H1 (cell line): ENCODE measurements at regions not wholly inside any gene's neighbourhood (a gene's known extent, or its start where the extent isn't known, plus 50 kb on each side); places are given as distances from the start of the nearest gene placed in this dataset.

Experiments used
- CTCF ChIA-PET: fragments of 300-600 bp; sonication (Branson Sonifier 250); formaldehyde crosslinking; loops from one replicate; lab custom pipeline; 2021; ENCODE audit not compliant: partially characterized antibody; lab: Charles Lee
- POLR2A ChIA-PET: fragments of 300-600 bp; sonication (Branson Sonifier 250); formaldehyde crosslinking; loops from one replicate; lab custom pipeline; 2021; ENCODE audit warnings: inconsistent platforms; ENCODE audit not compliant: partially characterized antibody; lab: Charles Lee
- DNase-seq, 2 experiments: peaks; one replicate each; pipeline versions ENCODE4 v3.0.0 to v3.0.0-alpha.2; 2010 to 2022; ENCODE audit warnings: low spot score in 2 of 2, low read depth in 1 of 2, mixed read lengths in 1 of 2
- FAIRE-seq: peaks from 2 replicates; lab custom pipeline; 2011; peaks lifted over from hg19 to GRCh38; lab: Jason Lieb, UNC
- H2AFZ ChIP-seq: 2 replicates; pipeline ENCODE4 v1.8.1; 2012; ENCODE audit warnings: low read length, inconsistent platforms
- H2AK5ac ChIP-seq: 2 replicates; pipeline ENCODE4 v1.6.1; 2013; ENCODE audit warnings: low read depth, low read length
- H2BK120ac ChIP-seq: replicated peaks from 2 replicates; pipeline ENCODE3; 2013; ENCODE audit warnings: low read depth, low read length, inconsistent platforms
- H2BK12ac ChIP-seq: 2 replicates; pipeline ENCODE4 v1.6.1; 2013; ENCODE audit warnings: low read depth, low read length
- H2BK15ac ChIP-seq: 2 replicates; pipeline ENCODE4 v1.6.1; 2013; ENCODE audit warnings: low read length
- H2BK20ac ChIP-seq: 2 replicates; pipeline ENCODE4 v1.6.1; 2013; ENCODE audit warnings: low read length
- H2BK5ac ChIP-seq: 2 replicates; pipeline ENCODE4 v1.6.1; 2013; ENCODE audit warnings: low read depth, low read length
- H3K14ac ChIP-seq: 2 replicates; pipeline ENCODE4 v1.6.1; 2013; ENCODE audit warnings: inconsistent platforms; ENCODE audit not compliant: insufficient read length
- H3K18ac ChIP-seq: 2 replicates; pipeline ENCODE4 v1.6.1; 2013; ENCODE audit warnings: low read length; ENCODE audit errors: extremely low read depth
- H3K23ac ChIP-seq: 2 replicates; pipeline ENCODE4 v1.6.1; 2013; ENCODE audit warnings: inconsistent platforms; ENCODE audit not compliant: insufficient read length
- H3K23me2 ChIP-seq: 2 replicates; pipeline ENCODE4 v1.6.1; 2013; ENCODE audit warnings: low read depth, low read length
- H3K27ac ChIP-seq: 2 replicates; pipeline ENCODE4 v1.6.1; 2011; ENCODE audit warnings: low read depth, low read length, inconsistent platforms
- H3K27me3 ChIP-seq, 4 experiments: replicated peaks in 1 of 4; 1 replicate in 1 of 4; 2 replicates in 3 of 4; pipeline versions ENCODE4 v1.6.1 to v1.8.1; 2011 to 2013; ENCODE audit warnings: low read length in 3 of 4, mild to moderate bottlenecking in 3 of 4, inconsistent platforms in 2 of 4, mixed read lengths in 2 of 4, moderate library complexity in 1 of 4; ENCODE audit not compliant: control insufficient read depth in 3 of 4, insufficient read depth in 3 of 4; ENCODE audit errors: extremely low read depth in 1 of 4
- H3K36me3 ChIP-seq, 4 experiments: 2 replicates each; pipeline versions ENCODE4 v1.6.1 to v1.8.1; 2011 to 2013; ENCODE audit warnings: mild to moderate bottlenecking in 4 of 4, low read length in 3 of 4, moderate library complexity in 2 of 4, control low read depth in 1 of 4, inconsistent platforms in 1 of 4; ENCODE audit not compliant: insufficient read depth in 4 of 4, control insufficient read depth in 2 of 4
- H3K4ac ChIP-seq: replicated peaks from 2 replicates; pipeline ENCODE3; 2013; ENCODE audit warnings: low read length, low read depth, mixed read lengths, inconsistent platforms; ENCODE audit not compliant: insufficient read length
- H3K4me1 ChIP-seq, 4 experiments: replicated peaks in 1 of 4; 1 replicate in 1 of 4; 2 replicates in 3 of 4; pipeline versions ENCODE4 v1.6.1 to v1.8.1; 2011 to 2013; ENCODE audit warnings: low read length in 3 of 4, inconsistent platforms in 2 of 4, mixed read lengths in 1 of 4; ENCODE audit not compliant: insufficient read depth in 4 of 4, control insufficient read depth in 3 of 4
- H3K4me2 ChIP-seq, 2 experiments: 2 replicates each; pipeline versions ENCODE4 v1.6.1 to v1.8.1; 2011 to 2013; ENCODE audit warnings: low read depth in 2 of 2, low read length in 2 of 2, control low read depth in 1 of 2, inconsistent platforms in 1 of 2, mild to moderate bottlenecking in 1 of 2; ENCODE audit not compliant: insufficient read depth in 1 of 2
- H3K4me3 ChIP-seq, 4 experiments: fragments of 200-600, 300-600 bp in 1 of 4; sonication (generic), shearing (Covaris generic), sonication (Bioruptor Twin) in 1 of 4; 2 replicates each; pipeline versions ENCODE4 v1.5.1 to v1.8.1; 2011 to 2016; ENCODE audit warnings: low read length in 4 of 4, low read depth in 3 of 4, control low read depth in 2 of 4, inconsistent platforms in 2 of 4, mild to moderate bottlenecking in 2 of 4, mixed read lengths in 1 of 4, moderate library complexity in 1 of 4; ENCODE audit not compliant: insufficient read depth in 2 of 4; ENCODE audit errors: extremely low read depth in 1 of 4
- H3K56ac ChIP-seq: replicated peaks from 2 replicates; pipeline ENCODE3; 2013; ENCODE audit warnings: low read depth, mild to moderate bottlenecking, mixed read lengths, low read length, inconsistent platforms; ENCODE audit not compliant: insufficient read length
- H3K79me1 ChIP-seq: 2 replicates; pipeline ENCODE4 v1.6.1; 2013; ENCODE audit warnings: low read depth, low read length, control low read depth
- H3K79me2 ChIP-seq, 2 experiments: 2 replicates each; pipeline versions ENCODE4 v1.6.1 to v1.8.1; 2012 to 2013; ENCODE audit warnings: low read length in 2 of 2, mild to moderate bottlenecking in 2 of 2, inconsistent platforms in 1 of 2; ENCODE audit not compliant: insufficient read depth in 2 of 2, control insufficient read depth in 1 of 2
- H3K9ac ChIP-seq, 4 experiments: replicated peaks in 1 of 4; 1 replicate in 1 of 4; 2 replicates in 3 of 4; pipeline versions ENCODE4 v1.6.1 to v1.8.1; 2011 to 2013; ENCODE audit warnings: low read depth in 3 of 4, low read length in 3 of 4, control low read depth in 2 of 4, mild to moderate bottlenecking in 2 of 4, moderate library complexity in 2 of 4, inconsistent platforms in 1 of 4; ENCODE audit errors: extremely low read depth in 1 of 4
- H3K9me3 ChIP-seq, 2 experiments: 2 replicates each; pipeline versions ENCODE4 v1.6.1 to v1.8.1; 2012 to 2013; ENCODE audit warnings: mild to moderate bottlenecking in 2 of 2, moderate library complexity in 2 of 2, control low read depth in 1 of 2, inconsistent platforms in 1 of 2, low read depth in 1 of 2, low read length in 1 of 2, mixed read lengths in 1 of 2; ENCODE audit not compliant: insufficient read depth in 2 of 2
- H4K20me1 ChIP-seq, 2 experiments: replicated peaks in 1 of 2; 2 replicates each; pipeline versions ENCODE3 to v1.8.1; 2011 to 2013; ENCODE audit warnings: inconsistent platforms in 2 of 2, low read length in 2 of 2, mild to moderate bottlenecking in 1 of 2; ENCODE audit not compliant: insufficient read depth in 2 of 2, control insufficient read depth in 1 of 2
- H4K5ac ChIP-seq: 2 replicates; pipeline ENCODE4 v1.6.1; 2013; ENCODE audit warnings: low read length, low read depth, mixed read lengths, inconsistent platforms; ENCODE audit not compliant: insufficient read length
- H4K8ac ChIP-seq: 2 replicates; pipeline ENCODE4 v1.8.0; 2013; ENCODE audit warnings: mild to moderate bottlenecking, moderate library complexity, low read length, inconsistent platforms; ENCODE audit not compliant: insufficient read depth; ENCODE audit errors: extremely low read depth
- H4K91ac ChIP-seq: replicated peaks from 2 replicates; pipeline ENCODE3; 2013; ENCODE audit warnings: low read length, mixed read lengths, inconsistent platforms; ENCODE audit not compliant: insufficient read length
- BACH1 ChIP-seq: IDR thresholded peaks from 2 replicates; pipeline ENCODE4 v1.6.1; 2012; ENCODE audit warnings: low read length, improper control_type of control experiment
- BCL11A ChIP-seq, 2 experiments: IDR thresholded peaks; one replicate each; pipeline ENCODE4 v1.6.1; 2011; ENCODE audit warnings: low read depth in 2 of 2, low read length in 2 of 2, mild to moderate bottlenecking in 2 of 2
- CHD2 ChIP-seq: IDR thresholded peaks from 2 replicates; pipeline ENCODE4 v1.6.1; 2012; ENCODE audit warnings: low read length, improper control_type of control experiment
- CTBP2 ChIP-seq: IDR thresholded peaks from 2 replicates; pipeline ENCODE4 v1.7.0; 2011; ENCODE audit warnings: borderline replicate concordance, mild to moderate bottlenecking, moderate library complexity, mixed read lengths, low read length; ENCODE audit not compliant: insufficient read depth, insufficient read length
- GABPA ChIP-seq: IDR thresholded peaks from 2 replicates; pipeline ENCODE4 v1.6.1; 2011; ENCODE audit warnings: mild to moderate bottlenecking, low read length, moderate library complexity, borderline replicate concordance; ENCODE audit not compliant: insufficient read depth
- JUND ChIP-seq: IDR thresholded peaks from 2 replicates; pipeline ENCODE4 v1.6.1; 2011; ENCODE audit warnings: mild to moderate bottlenecking, improper control_type of control experiment, low read length
- KDM5A ChIP-seq: fragments of 200-600 bp; IDR thresholded peaks from 2 replicates; pipeline ENCODE4 v1.7.1; 2012; ENCODE audit warnings: mild to moderate bottlenecking, low read length, inconsistent platforms, mixed read lengths
- SIN3A ChIP-seq, 2 experiments: IDR thresholded peaks in 1 of 2; conservative IDR thresholded peaks in 1 of 2; 2 replicates each; pipeline ENCODE4 v1.6.1; 2011 to 2012; ENCODE audit warnings: low read length in 2 of 2, improper control_type of control experiment in 1 of 2, low read depth in 1 of 2, mild to moderate bottlenecking in 1 of 2
- SIX5 ChIP-seq: IDR thresholded peaks from 2 replicates; pipeline ENCODE4 v1.6.1; 2011; ENCODE audit warnings: mild to moderate bottlenecking, low read depth, low read length
- SP4 ChIP-seq: IDR thresholded peaks from 2 replicates; pipeline ENCODE4 v1.6.1; 2012; ENCODE audit warnings: low read length, inconsistent platforms
- WGBS, 2 experiments: shearing (Covaris generic) in 1 of 2; methylation state at CpG; one replicate each; pipeline versions ENCODE4 v1.1.6 to v1.1.7; 2013 to 2015; ENCODE audit warnings: low lambda C conversion rate in 2 of 2, mixed read lengths in 2 of 2, inconsistent platforms in 1 of 2, low coverage in 1 of 2, missing lambda C conversion rate in 1 of 2; ENCODE audit not compliant: insufficient replicate concordance in 2 of 2, insufficient coverage in 1 of 2, insufficient read length in 1 of 2; ENCODE audit errors: extremely low coverage in 1 of 2, missing lambda C conversion rate in 1 of 2; 5-methylcytosine and 5-hydroxymethylcytosine counted together
- TF ChIP-seq, protein P1 (sequence below): IDR thresholded peaks from 2 replicates; pipeline ENCODE4 v1.6.1; 2012; ENCODE audit warnings: inconsistent platforms

DNA sequence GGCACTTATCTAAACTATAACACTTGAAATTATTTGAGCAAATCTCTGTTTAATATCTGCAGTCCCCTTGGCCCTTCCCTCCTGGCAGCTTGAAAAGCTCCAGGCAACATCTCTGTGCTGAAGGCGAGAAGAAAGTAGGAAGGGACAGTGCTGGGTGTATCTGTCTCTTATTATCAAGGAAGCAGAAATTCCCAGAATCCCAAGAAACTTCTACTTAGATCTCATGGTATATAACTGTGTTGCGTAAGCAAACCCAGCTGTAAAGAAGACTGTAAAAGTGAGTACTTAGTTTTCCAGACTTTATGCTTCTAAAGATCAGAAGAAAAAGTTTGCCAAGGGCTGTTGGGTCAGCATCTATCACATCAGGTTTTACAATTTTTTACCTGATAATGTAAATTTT lies 1869.8 kb downstream of the MAT2B start:
- ChIA-PET CTCF (interaction anchor here (0.5 kb wide), 1 partner anchor 156 kb away, joined by 3 read pairs; no protein-coding TSS in a partner anchor), POLR2A (no interaction called here)

More for the DNA sequence above, 1869.8 kb downstream of the MAT2B start:
- no peak overlapping the region for H3K9ac ChIP-seq
- no peak overlapping the region for H2BK15ac ChIP-seq
- H3K4ac ChIP-seq: no peak overlapping the region
- H3K18ac ChIP-seq: no peak overlapping the region
- no peaks in the 10 kb centered on the region for H3K79me2 ChIP-seq
- no peaks in the 10 kb centered on the region for H4K20me1 ChIP-seq
- no peaks in the 10 kb centered on the region for H3K4me1 ChIP-seq
- FAIRE-seq: no peak
- H3K27ac ChIP-seq: no peak overlapping the region
- H3K36me3 ChIP-seq: no peaks in the 10 kb centered on the region
- no peak overlapping the region for H3K56ac ChIP-seq
- no peak overlapping the region for H3K4me3 ChIP-seq
- H3K4me2 ChIP-seq: no peak overlapping the region
- no peak overlapping the region for H3K14ac ChIP-seq
- H4K8ac ChIP-seq: no peak overlapping the region
- no peak overlapping the region for H2BK120ac ChIP-seq
- H2AFZ ChIP-seq: 0 out of 2 replicates have a peak overlapping the region, but pooled peaks have one; percentile 37
- no peaks in the 10 kb centered on the region for H3K9me3 ChIP-seq
- H2BK20ac ChIP-seq: no peak overlapping the region
- H2BK12ac ChIP-seq: no peak overlapping the region
- TF ChIP-seq SIN3A (conservative IDR thresholded peaks at IDR 0.05 in 1 of 2, IDR thresholded peaks at IDR 0.05 in 1 of 2; ENCODE audit: low read depth in 1 of 2, low read length in 2 of 2) (no peak), CTBP2 (no peak), SIX5 (no peak), KDM5A (no peak), CHD2 (no peak), BACH1 (no peak), GABPA (no peak), SP4 (no peak), JUND (no peak), BCL11A (IDR thresholded peaks at IDR 0.05; ENCODE audit: low read depth in 2 of 2, low read length in 2 of 2) (no peak)
- TF ChIP-seq, protein P1, sequence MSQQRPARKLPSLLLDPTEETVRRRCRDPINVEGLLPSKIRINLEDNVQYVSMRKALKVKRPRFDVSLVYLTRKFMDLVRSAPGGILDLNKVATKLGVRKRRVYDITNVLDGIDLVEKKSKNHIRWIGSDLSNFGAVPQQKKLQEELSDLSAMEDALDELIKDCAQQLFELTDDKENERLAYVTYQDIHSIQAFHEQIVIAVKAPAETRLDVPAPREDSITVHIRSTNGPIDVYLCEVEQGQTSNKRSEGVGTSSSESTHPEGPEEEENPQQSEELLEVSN: no peak
- H2BK5ac ChIP-seq: no peak overlapping the region
- no peak for DNase-seq
- H3K79me1 ChIP-seq: no peaks in the 10 kb centered on the region
- no peak overlapping the region for H4K91ac ChIP-seq
- no peaks in the 10 kb centered on the region for H3K27me3 ChIP-seq
- no peak overlapping the region for H2AK5ac ChIP-seq
- 94% methylated on average over 2 of the region's 2 CpGs; no CpG with 5 or more reads in 1 of the 2 experiments for WGBS, 2 experiments
- no peaks in the 10 kb centered on the region for H3K23me2 ChIP-seq
- no peak overlapping the region for H4K5ac ChIP-seq
- H3K23ac ChIP-seq: no peak overlapping the region
